SW 1271 (cell line): ENCODE measurements at regions not wholly inside any gene's neighbourhood (a gene's known extent, or its start where the extent isn't known, plus 50 kb on each side); places are given as distances from the start of the nearest gene placed in this dataset.
"Not testable (repeated sequence)": the region's sequence is repeated elsewhere in the genome, so short reads cannot be mapped to it uniquely, and the experiment has no call there.

Source experiments
- DNase-seq, 2 experiments: peaks; one replicate each; lab custom pipeline; 2025; lab: John Stamatoyannopoulos, UW

DNA sequence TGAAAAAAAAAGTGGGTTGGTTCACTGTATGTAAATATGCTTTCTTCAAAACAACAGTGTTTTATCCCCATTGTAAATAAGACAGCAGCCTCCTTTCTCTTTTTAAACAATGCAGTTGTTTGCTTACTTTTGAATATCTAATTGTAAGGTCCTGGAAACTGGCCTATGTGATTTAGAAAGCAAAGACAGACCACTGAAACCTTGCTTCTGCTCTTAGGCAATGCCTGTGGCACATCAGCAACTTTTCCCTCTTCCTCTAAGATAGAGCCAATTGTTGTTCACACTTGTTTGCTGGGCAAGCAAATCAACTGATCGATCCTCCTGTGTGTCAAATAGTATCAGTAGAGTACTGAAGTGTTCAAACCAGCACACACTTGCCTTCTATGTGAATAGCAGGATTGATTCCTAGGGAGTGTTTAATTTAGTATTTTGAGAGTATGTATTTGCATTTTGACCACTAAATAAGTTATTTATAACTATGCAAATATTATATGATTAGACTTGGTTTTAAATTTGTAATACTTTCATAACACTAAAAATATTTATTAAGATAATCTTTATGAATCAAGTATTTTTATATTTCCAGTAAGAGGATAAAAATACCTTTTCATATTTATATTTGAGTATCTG, 55.4 kb upstream of the GRPR start:
- no peak for DNase-seq

- no peak for DNase-seq
These were observed 59.4 kb upstream of the GRPR start for GRCh38 chrX:16063921-16064320.

DNA sequence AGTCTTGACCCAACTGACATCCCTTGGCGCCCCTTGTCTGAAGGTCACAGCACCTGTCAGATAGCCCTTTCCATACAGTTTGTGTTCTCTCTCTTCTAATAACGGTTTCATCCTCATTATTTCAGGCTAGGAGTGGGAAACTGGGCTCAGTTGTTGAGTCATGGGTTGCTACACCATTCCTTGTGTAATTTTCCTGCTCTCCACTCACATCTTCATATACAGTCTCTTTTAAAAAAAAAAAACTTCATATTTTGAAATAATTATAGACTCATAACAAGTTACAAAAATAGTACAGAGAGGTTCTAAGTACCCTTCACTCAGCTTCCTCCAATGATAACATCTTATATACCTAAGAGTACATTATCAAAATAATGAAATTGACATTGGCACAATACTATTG, 60.2 kb upstream of the GRPR start:
- no peak for DNase-seq

DNA sequence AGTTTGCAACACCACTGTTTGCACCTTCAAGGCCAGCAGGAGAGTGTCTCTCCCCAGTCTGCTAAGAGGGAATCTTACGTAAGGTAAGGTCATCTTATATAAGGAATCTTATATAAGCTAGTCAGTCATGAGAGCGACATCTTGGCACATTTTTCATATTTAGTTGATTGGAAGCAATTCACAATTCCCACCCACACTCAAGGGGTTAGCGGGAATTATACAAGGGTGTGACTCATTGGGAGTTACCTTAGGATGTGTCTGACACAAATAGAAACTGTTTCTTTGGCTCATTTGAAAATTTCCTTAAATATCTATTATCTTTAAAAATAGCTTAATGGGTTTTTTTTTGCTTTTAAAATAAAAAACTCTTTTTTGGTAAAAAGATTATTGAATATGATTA, 62.1 kb upstream of the GRPR start:
- DNase-seq = no peak

- no peak for DNase-seq
These were observed 63.1 kb upstream of the GRPR start for GRCh38 chrX:16060252-16060651.

GRCh38 chrX:16049126-16049525, 74.2 kb upstream of the GRPR start:
- not testable (repeated sequence) for DNase-seq

DNA sequence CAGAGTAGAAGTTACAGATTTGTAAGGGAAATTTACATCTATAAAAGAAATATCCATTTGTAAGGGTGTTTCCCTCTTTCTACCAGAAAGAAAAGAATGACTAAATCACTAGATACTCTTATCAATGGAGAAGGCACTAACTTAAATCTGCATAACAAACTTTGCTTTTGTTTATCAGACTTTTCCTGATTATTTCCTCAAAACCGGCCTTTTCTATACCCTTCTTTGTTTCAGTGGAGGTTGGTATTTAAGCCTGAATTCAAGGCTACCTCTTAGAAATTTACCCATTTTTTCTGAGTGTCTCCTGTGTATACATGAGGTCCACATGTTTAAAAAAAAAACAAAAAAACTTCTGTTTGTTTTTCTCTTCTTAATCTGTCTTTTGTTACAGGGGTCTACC, 80.4 kb upstream of the GRPR start:
- no peak for DNase-seq

DNA sequence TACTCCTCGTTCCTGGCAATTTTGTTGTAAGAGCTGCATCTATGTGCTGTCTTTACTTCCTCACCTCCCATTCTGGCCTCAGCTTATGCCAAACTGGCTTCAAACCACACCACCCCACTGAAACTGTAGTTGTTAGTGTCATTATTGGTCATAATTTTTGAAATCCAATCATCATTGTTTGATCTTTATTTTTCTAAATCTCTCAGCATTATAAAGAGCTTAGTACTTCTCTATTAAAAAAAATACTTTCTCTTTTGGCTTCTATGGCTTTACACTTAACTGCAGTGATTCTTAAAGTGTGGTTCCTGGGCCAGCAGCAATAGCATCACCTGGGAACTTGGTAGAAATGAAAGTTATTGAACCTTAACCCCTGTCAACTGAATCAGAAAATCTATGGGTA, 83.5 kb upstream of the GRPR start:
- no peak for DNase-seq

- DNase-seq = no peak
These were observed 84.0 kb upstream of the GRPR start for GRCh38 chrX:16039363-16039762.

- DNase-seq = no peak
These were observed 90.0 kb upstream of the GRPR start for GRCh38 chrX:16033331-16033730.

- DNase-seq = no peak
These were observed 94.8 kb upstream of the GRPR start for GRCh38 chrX:16028576-16028975.

DNA sequence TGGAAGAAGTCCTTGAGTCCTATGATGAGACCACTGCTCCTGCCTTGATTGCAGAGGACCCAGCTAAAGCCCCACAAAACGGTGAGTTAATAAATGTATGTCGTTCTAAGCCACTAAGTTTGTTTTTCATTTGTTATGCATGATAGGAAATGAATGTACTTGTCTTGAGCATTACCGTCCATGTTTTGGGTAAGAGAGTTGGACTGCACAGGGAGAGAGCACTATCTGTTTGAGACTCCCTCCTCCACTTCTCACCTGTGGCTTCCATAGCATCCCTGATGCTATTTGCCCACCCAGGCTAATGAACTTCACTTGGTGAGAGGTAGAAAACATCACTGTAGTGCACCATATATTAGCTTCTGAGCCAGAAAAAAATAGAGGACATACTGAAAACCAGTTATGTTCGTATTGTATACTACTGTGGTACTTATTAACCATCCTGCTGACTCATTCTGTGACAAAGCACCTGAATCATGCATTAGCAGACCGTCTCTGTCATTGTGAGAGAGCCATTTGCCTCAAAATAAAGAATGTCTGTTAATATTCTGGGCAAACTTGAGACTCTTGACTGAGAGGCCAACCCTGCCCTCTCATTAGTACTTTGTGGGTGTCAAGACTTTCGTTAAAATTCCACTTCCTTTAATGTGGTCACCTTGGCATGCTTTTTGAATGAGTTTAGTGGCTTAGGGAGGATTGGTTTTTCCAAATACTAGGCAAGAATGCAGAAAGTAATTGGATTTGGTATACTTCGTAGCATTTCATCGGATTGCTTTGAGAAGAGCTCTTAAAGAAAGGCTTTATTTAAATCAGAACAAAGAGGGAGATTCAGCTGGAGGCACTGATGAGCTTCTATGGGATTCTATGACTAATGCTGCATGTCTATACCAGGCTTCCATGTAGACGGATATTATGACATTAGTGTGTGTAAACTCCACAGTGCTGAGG, 99.3 kb upstream of the GRPR start:
- DNase-seq = peak in 1 of 2 experiments; percentile 2

DNA sequence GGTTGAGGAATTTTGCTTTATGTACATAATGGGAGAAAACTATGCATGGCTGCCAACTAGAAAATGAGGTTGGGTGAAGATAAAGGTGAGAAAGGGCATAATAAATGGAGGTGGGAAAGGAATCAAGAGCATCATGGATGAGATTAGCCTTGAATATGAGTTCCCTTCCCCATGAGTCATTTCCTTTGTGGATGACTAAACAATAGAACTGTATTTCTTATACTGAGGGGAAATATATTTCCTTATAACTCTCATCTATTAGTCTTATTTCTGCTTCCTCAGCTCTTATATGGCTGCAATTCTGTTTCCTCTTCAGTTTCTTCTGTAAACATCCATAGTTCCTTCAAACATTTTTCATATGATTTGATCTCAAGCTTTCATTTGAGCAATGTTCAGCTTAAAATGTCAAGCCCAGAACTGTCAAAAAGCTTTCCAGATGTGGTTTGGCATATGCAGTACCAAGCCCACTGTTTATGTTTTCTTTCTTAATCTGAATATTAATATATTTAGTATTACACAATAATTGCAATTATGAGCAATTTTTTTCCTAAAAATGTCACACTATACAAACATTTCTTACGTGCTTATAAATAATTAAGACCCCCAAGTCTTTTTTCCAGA, 100.7 kb upstream of the GRPR start:
- DNase-seq = peak; percentile 0 to 10

DNA sequence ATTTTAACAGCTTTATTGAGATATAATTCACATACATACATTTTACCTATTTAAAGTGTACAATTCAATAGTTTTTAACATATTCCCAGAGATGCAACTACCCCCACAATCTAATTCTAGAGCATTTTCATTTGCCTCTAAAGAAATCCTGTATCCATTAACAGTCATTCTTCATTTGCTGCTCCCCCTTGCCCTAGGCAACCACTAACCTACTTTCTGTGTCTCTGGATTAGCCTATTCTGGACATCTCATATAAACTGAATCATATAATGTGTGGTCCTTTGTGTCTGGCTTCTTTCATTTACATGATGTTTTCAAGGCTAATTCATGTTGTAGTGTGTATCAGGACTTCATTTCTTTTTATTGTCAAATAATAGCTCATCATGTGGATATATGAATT, 105.1 kb upstream of the GRPR start:
- no peak for DNase-seq

DNA sequence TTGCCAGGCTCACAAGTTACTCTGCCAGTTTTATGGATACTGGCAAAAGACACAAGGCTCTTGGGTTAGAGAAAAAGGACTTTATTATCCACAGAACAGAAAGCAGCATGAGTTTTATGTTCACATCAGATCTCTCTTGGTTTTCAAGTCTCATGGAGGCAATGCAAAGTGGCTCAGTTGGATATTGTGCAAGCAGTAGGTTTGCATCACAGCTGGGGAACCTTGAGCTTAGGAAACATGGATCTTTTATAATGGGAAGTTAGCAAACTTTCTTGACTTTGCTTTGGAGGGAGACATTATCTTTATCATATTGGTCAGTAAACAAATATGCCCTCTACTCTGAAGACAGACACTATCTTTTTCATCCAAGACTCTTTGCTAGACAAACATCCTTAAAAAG, 109.2 kb upstream of the GRPR start:
- DNase-seq = no peak

DNA sequence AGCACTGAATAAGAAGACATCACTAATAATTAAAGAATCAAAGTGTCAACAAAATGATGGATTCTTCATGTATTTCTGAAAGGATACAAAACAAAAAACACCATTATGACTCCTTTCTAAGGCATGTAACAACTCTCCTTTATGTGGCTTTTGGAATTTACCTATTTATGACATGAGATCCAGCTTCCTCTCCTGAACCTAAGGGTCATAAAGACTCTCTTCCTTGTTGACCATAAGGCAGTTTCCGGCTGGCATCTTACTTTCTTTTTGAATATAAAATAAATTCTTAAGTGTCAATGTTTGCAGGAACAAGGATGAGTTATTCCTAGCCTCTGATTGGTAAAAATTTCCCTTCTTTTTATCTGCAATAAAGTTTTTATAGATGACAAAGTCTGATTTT, 111.1 kb upstream of the GRPR start:
- no peak for DNase-seq

GRCh38 chrX:16005917-16006316, 117.4 kb upstream of the GRPR start:
- no peak for DNase-seq

- peak in 1 of 2 experiments; percentile 16 for DNase-seq
These were observed 121.2 kb upstream of the GRPR start for GRCh38 chrX:16002185-16002584.

DNA sequence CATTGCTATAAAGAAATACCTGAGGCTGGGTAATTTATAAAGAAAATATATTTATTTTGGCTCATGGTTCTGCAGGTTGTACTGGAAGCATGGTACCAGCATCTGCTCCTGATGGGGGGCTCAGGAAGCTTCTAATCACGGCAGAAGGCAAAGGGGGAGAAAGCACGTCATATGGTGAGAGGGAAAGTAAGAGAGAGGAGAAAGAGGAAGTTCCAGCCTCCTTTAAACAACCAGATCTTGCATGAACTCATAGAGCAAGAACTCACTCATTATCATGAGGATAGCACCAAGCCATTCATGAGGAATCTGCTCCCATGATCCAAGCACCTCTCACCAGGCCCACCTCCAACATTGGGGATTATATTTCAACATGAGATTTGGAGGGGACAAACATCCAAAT, 125.0 kb upstream of the GRPR start:
- DNase-seq = no peak

- DNase-seq = no peak
These were observed 133.6 kb upstream of the GRPR start for GRCh38 chrX:15989716-15990115.

GRCh38 chrX:15988661-15989603, 134.3 kb upstream of the AP1S2 start:
- peak in 1 of 2 experiments; percentile 7 for DNase-seq

GRCh38 chrX:15985937-15986336, 131.3 kb upstream of the AP1S2 start:
- DNase-seq = no peak
